ENCODE measurements at regions not wholly inside any gene's neighbourhood (a gene's known extent, or its start where the extent isn't known, plus 50 kb on each side); places are given as distances from the start of the nearest gene placed in this dataset.

GRCh38 chr4:116636917-116637316 is 448.5 kb downstream of the TRAM1L1 start:
- TF ChIP-seq, protein P1, sequence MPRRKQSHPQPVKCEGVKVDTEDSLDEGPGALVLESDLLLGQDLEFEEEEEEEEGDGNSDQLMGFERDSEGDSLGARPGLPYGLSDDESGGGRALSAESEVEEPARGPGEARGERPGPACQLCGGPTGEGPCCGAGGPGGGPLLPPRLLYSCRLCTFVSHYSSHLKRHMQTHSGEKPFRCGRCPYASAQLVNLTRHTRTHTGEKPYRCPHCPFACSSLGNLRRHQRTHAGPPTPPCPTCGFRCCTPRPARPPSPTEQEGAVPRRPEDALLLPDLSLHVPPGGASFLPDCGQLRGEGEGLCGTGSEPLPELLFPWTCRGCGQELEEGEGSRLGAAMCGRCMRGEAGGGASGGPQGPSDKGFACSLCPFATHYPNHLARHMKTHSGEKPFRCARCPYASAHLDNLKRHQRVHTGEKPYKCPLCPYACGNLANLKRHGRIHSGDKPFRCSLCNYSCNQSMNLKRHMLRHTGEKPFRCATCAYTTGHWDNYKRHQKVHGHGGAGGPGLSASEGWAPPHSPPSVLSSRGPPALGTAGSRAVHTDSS (tag by site-specific recombination; IDR thresholded peaks at IDR 0.05), result no peak
- TF ChIP-seq, protein P2, sequence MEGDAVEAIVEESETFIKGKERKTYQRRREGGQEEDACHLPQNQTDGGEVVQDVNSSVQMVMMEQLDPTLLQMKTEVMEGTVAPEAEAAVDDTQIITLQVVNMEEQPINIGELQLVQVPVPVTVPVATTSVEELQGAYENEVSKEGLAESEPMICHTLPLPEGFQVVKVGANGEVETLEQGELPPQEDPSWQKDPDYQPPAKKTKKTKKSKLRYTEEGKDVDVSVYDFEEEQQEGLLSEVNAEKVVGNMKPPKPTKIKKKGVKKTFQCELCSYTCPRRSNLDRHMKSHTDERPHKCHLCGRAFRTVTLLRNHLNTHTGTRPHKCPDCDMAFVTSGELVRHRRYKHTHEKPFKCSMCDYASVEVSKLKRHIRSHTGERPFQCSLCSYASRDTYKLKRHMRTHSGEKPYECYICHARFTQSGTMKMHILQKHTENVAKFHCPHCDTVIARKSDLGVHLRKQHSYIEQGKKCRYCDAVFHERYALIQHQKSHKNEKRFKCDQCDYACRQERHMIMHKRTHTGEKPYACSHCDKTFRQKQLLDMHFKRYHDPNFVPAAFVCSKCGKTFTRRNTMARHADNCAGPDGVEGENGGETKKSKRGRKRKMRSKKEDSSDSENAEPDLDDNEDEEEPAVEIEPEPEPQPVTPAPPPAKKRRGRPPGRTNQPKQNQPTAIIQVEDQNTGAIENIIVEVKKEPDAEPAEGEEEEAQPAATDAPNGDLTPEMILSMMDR (tag by site-specific recombination; IDR thresholded peaks at IDR 0.05), result no peak
- TF ChIP-seq ZNF449 (tag by site-specific recombination; IDR thresholded peaks at IDR 0.05), result no peak
- TF ChIP-seq ZBTB49 (tag by site-specific recombination; IDR thresholded peaks at IDR 0.05; ENCODE audit: low read depth), result no peak
- TF ChIP-seq MYNN (tag by site-specific recombination; IDR thresholded peaks at IDR 0.05; ENCODE audit: borderline replicate concordance), result no peak
- no peak for TF ChIP-seq SP2 (tag by site-specific recombination; IDR thresholded peaks at IDR 0.05)
- TF ChIP-seq ZNF274 (IDR thresholded peaks at IDR 0.05; ENCODE audit: low read length), result no peak
- TF ChIP-seq ZNF274 (tag by site-specific recombination; IDR thresholded peaks at IDR 0.05; ENCODE audit: borderline replicate concordance), result no peak
- TF ChIP-seq ZNF169 (tag by site-specific recombination; IDR thresholded peaks at IDR 0.05), result no peak
- TF ChIP-seq ZNF549 (tag by site-specific recombination; IDR thresholded peaks at IDR 0.05), result no peak
- TF ChIP-seq ZNF292 (tag by site-specific recombination; IDR thresholded peaks at IDR 0.05; ENCODE audit: borderline replicate concordance, low read depth), result no peak
- TF ChIP-seq, protein P3, sequence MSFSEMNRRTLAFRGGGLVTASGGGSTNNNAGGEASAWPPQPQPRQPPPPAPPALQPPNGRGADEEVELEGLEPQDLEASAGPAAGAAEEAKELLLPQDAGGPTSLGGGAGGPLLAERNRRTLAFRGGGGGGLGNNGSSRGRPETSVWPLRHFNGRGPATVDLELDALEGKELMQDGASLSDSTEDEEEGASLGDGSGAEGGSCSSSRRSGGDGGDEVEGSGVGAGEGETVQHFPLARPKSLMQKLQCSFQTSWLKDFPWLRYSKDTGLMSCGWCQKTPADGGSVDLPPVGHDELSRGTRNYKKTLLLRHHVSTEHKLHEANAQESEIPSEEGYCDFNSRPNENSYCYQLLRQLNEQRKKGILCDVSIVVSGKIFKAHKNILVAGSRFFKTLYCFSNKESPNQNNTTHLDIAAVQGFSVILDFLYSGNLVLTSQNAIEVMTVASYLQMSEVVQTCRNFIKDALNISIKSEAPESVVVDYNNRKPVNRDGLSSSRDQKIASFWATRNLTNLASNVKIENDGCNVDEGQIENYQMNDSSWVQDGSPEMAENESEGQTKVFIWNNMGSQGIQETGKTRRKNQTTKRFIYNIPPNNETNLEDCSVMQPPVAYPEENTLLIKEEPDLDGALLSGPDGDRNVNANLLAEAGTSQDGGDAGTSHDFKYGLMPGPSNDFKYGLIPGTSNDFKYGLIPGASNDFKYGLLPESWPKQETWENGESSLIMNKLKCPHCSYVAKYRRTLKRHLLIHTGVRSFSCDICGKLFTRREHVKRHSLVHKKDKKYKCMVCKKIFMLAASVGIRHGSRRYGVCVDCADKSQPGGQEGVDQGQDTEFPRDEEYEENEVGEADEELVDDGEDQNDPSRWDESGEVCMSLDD (tag by site-specific recombination; IDR thresholded peaks at IDR 0.05), result no peak
- no peak for TF ChIP-seq ZFP3 (tag by site-specific recombination; IDR thresholded peaks at IDR 0.05; ENCODE audit: low read depth)
- no peak for TF ChIP-seq ZNF18 (tag by site-specific recombination; IDR thresholded peaks at IDR 0.05)
- TF ChIP-seq ZSCAN5A (tag by site-specific recombination; IDR thresholded peaks at IDR 0.05), result no peak
